Kasumi-1 (cell line): ENCODE measurements at regions not wholly inside any gene's neighbourhood (a gene's known extent, or its start where the extent isn't known, plus 50 kb on each side); places are given as distances from the start of the nearest gene placed in this dataset.

Experiments used
- DNase-seq, 2 experiments: peaks; one replicate each; lab custom pipeline; 2025; lab: John Stamatoyannopoulos, UW

GRCh38 chr1:95431235-95431634, 197.2 kb downstream of the RWDD3 start:
- no peak for DNase-seq

- DNase-seq, result no peak
These were observed 201.6 kb downstream of the RWDD3 start for GRCh38 chr1:95435611-95436010.

GRCh38 chr1:95437011-95437410, 203.0 kb downstream of the RWDD3 start:
- no peak for DNase-seq

- no peak for DNase-seq
These were observed 203.8 kb downstream of the RWDD3 start for GRCh38 chr1:95437781-95438180.

- no peak for DNase-seq
These were observed 204.4 kb downstream of the RWDD3 start for GRCh38 chr1:95438218-95438948.

GRCh38 chr1:95440511-95440910, 206.5 kb downstream of the RWDD3 start:
- DNase-seq, result no peak

- no peak for DNase-seq
These were observed 215.5 kb downstream of the RWDD3 start for GRCh38 chr1:95449516-95449915.

DNA sequence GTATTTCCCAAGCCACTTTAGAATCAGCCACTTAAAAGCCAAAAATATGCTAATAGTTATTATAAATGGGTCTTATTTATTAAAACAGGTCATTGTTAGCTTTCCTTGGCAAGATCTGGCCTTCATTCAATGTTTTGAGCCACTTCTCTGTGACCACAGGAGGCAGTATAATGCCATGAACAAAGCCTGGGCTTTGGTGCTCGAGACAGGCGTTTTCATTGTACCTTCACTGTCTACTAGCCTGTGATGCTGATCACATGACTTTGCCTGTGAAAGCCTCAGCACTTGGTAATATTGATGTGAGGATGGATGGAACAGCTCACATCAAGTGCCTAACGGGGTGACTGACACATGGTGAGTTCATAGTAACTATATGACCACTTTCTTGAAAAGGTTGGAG, 217.0 kb downstream of the RWDD3 start:
- DNase-seq, result no peak

- no peak for DNase-seq
These were observed 217.9 kb downstream of the RWDD3 start for GRCh38 chr1:95451904-95452303.

DNA sequence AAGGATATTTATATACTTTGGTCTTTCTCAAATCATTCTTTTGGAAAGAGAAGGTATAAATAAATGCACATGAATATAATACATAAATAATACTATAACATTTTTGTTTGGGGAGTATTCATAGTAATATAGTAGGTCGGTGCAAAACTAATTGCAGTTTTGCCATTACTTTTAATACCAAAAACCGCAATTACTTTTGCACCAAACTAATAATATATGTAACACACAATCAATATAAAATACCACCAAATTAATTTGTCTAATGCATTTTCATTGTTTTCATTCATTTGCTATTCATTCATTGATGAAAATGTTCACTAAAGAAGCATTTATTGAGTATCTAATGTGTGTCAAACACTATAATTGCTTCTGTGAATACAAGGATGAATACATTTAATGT, 219.0 kb downstream of the RWDD3 start:
- DNase-seq, result no peak

DNA sequence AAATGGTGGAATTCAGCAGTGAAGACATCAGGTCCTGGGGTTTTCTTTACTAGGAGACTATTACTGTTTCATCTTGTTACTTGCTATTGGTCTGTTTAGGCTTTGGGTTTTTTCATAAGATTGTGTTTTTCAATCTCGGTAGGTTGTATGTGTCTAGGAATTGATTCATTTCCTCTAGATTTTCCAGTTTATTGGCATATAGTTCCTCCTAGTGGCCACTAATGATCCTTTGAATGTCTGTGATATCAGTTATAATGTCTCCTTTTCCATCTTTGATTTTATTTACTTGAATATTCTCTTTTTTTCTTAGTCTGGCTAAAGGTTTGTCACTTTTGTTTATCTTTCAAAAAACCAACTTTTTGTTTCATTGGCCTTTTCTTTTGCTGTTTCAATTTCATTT, 233.0 kb downstream of the RWDD3 start:
- DNase-seq, result peak in 1 of 2 experiments; percentile 1

DNA sequence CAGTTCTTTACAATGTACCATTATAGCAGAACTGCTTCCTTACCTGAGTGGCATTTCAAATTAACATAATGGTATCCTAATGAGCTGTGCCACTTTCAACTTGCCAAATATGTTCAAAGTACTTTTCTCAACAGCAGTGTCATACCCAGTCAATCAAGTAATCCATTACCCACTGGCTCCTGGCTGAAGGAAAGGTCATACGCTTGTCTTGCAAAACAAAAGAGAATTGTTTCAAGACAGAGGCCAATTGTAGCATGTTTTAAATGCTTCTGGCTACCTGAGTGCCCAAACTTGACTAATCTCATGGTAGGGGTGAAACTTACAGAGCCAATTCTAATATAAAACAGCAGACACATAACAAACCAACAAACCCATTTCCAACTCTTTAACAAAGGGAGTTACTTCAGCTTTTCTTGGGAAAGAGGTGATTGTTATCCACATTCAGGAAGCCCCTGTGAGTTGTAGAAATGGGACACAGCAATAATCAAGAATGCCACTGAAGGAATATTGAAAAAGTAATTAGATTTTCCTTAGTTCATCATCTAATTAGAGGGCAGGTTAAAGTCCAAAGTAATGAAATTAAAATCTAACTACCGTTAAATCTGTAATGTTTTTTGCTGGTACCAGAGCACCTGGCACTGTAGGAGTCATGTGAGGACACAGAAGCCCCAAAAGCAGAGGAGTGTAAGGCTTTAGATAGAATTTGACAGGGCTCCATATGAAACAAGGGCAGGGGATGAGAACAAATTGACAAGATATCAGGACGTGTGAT, 241.9 kb downstream of the RWDD3 start:
- no peak for DNase-seq

- no peak for DNase-seq
These were observed 262.3 kb downstream of the RWDD3 start for GRCh38 chr1:95496307-95496706.

- no peak for DNase-seq
These were observed 262.8 kb downstream of the RWDD3 start for GRCh38 chr1:95496773-95497172.

DNA sequence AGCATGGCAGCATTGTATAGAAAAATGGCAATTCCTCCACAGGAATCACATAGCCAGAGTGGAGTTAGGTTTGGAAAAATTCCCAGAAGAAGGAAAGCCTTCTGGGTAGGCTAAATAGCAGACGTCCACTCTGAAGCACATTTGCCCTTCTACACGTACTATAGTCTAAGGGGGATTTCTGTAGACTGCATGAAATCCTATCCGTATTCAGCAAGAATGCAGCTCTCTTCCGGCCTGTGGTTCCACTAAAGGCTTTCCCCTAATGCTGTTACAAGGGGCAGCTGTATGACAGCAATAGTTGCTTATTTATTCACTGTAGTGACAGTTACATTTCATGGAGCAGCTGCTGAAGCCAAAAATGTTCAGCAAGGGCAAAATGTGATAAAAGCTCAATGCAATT, 263.6 kb downstream of the RWDD3 start:
- DNase-seq, result no peak

DNA sequence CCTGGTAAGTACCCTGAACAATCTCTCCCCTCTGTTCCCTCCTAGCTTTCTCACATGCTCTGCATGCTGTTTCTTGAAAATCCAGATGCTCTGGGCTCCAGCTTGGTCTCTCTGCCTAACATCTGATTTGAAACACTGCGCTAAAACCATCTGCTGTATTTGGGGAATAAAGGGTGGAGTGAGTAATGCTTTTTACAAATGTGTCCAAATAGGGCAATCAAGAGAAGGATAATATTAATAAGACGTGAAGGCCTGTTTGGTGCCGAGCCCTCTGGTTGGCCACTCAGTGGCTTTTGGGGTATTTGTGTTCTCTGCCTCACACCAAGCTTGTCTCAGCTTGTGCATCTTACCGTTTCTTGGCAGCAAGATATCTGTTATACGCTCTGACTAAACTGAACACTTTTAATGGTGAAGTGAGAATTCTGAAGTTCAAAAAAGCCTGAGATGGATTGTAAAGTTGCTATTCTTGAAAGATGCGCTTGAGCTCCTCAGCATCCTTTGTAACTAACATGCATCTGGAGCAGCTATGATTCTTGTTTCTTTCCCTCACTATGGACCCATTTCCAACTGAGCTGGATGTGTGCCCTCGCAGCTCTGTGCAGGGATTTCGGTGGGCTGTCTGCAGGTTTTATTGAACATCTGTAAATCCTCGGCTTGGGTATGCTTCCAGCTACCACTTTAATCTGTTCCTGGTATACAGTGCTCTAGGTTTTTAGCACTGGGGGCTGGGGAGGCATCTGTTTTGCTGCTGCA, 269.4 kb downstream of the RWDD3 start:
- no peak for DNase-seq

DNA sequence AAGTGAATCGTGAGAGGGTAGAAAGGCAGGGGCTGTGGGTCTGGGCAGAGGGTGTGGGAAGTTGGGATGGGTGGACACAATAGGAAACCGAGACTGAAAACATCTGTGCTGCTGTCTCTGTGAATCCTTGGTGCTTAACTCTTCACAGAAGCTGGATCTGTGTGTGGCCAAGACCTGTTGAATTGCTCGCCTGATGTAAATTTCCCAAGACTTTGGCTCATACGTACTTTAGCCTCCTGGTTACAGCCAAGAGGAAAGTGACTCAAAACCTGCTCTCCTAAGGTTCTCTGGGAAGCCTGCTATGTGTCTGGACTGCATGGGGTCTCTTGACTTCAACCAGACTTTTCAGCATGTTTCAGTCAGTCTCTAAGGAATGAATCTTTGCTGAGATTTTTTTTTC, 270.3 kb downstream of the RWDD3 start:
- DNase-seq, result no peak

DNA sequence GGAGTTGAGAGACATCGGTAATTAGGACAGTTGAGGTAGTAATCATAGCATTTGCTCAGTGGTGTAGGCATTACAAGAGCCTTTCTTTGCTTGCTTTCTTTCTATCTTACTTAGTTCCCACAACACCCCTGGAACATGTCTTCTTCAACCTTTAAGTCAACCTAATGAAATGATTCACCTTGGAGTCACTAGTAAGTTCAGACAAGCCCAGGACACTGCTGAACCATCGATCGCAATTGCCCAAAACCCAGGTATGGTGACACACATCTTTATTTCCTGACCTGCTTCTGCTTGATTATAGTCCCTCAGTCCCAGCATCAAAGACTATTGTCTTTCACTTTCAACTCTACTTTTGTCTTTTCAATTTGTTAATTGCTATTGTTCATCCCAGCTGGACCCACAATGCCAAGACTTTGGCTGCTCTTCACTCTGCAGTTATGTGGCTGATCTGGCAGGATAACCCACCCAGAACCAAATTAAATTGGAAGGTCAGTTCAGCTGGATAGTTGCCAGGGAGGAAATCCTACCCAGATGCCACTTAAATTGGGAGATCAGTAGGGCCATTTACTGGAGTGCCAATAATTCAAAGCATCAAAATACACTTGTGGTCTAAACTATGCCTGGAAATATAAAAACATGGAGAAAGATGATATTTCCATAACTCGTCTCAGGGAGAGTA, 272.9 kb downstream of the RWDD3 start:
- no peak for DNase-seq

GRCh38 chr1:95509989-95510388, 276.0 kb downstream of the RWDD3 start:
- no peak for DNase-seq

- DNase-seq, result no peak
These were observed 278.9 kb downstream of the RWDD3 start for GRCh38 chr1:95512925-95513324.

GRCh38 chr1:95517506-95517905, 283.5 kb downstream of the RWDD3 start:
- DNase-seq, result no peak

- no peak for DNase-seq
These were observed 284.3 kb downstream of the RWDD3 start for GRCh38 chr1:95518310-95518709.
